MM.1S (cell line): ENCODE measurements at regions not wholly inside any gene's neighbourhood (a gene's known extent, or its start where the extent isn't known, plus 50 kb on each side); places are given as distances from the start of the nearest gene placed in this dataset.

Source experiments
- EZH2 ChIP-seq: fragments of 300-600 bp; sonication (generic); optimal IDR thresholded peaks from 2 replicates; pipeline ENCODE3; 2017; ENCODE audit warnings: low read depth, mild to moderate bottlenecking, antibody characterized with exemption, low read length, mixed read lengths
- EZH2phosphoT487 ChIP-seq: fragments of 300-600 bp; sonication (generic); IDR thresholded peaks from 2 replicates; pipeline ENCODE4 v1.6.1; 2018; ENCODE audit warnings: antibody characterized with exemption, low read length
- TF ChIP-seq, protein P1 (sequence below): fragments of 300-600 bp; sonication (generic); IDR thresholded peaks from 2 replicates; pipeline ENCODE4 v1.5.1; 2016; ENCODE audit warnings: antibody characterized with exemption, low read length, mixed read lengths

GRCh38 chr6:102936959-102937358, 1543.5 kb downstream of the GRIK2 start:
- TF ChIP-seq, protein P1, sequence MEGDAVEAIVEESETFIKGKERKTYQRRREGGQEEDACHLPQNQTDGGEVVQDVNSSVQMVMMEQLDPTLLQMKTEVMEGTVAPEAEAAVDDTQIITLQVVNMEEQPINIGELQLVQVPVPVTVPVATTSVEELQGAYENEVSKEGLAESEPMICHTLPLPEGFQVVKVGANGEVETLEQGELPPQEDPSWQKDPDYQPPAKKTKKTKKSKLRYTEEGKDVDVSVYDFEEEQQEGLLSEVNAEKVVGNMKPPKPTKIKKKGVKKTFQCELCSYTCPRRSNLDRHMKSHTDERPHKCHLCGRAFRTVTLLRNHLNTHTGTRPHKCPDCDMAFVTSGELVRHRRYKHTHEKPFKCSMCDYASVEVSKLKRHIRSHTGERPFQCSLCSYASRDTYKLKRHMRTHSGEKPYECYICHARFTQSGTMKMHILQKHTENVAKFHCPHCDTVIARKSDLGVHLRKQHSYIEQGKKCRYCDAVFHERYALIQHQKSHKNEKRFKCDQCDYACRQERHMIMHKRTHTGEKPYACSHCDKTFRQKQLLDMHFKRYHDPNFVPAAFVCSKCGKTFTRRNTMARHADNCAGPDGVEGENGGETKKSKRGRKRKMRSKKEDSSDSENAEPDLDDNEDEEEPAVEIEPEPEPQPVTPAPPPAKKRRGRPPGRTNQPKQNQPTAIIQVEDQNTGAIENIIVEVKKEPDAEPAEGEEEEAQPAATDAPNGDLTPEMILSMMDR, result no peak
- TF ChIP-seq EZH2, result no peak
- TF ChIP-seq EZH2phosphoT487, result no peak
